ENCODE measurements at regions not wholly inside any gene's neighbourhood (a gene's known extent, or its start where the extent isn't known, plus 50 kb on each side); places are given as distances from the start of the nearest gene placed in this dataset.

- no peak for TF ChIP-seq CTCF (IDR thresholded peaks at IDR 0.05; ENCODE audit: low read depth, low read length, missing input control)
- no peak for TF ChIP-seq MAX (IDR thresholded peaks at IDR 0.05)
- no peak for TF ChIP-seq ATF3 (IDR thresholded peaks at IDR 0.05)
- no peak for TF ChIP-seq REST (IDR thresholded peaks at IDR 0.05)
- TF ChIP-seq RAD21 (IDR thresholded peaks at IDR 0.05) = no peak
- no peak for TF ChIP-seq SP1 (IDR thresholded peaks at IDR 0.05)
Observed at GRCh38 chr12:58412461-58413060, 471.2 kb downstream of the ATP23 start.

All from liver (tissue), 3 donors.